ENCODE measurements at regions not wholly inside any gene's neighbourhood (a gene's known extent, or its start where the extent isn't known, plus 50 kb on each side); places are given as distances from the start of the nearest gene placed in this dataset.

- no peak for DNase-seq (ENCODE audit: low read depth)
- TF ChIP-seq CTCF (conservative IDR thresholded peaks at IDR 0.05; ENCODE audit: low read depth, low read length) = no peak
Observed at GRCh38 chr1:168480997-168481396, 62.8 kb downstream of the XCL2 start.

GRCh38 chr1:168477792-168478191 is 66.0 kb downstream of the XCL2 start:
- H3K4me3 ChIP-seq (ENCODE audit: low read depth, low read length) = no peak overlapping the region
- DNase-seq (ENCODE audit: low read depth) = no peak
- no peak for TF ChIP-seq CTCF (conservative IDR thresholded peaks at IDR 0.05; ENCODE audit: low read depth, low read length)

More at GRCh38 chr1:168480997-168481396, 62.8 kb downstream of the XCL2 start:
- H3K4me3 ChIP-seq (ENCODE audit: low read depth, low read length) = no peak overlapping the region

GRCh38 chr1:168476588-168477385 is 67.0 kb downstream of the XCL2 start:
- DNase-seq (ENCODE audit: low read depth) = no peak
- TF ChIP-seq CTCF (conservative IDR thresholded peaks at IDR 0.05; ENCODE audit: low read depth, low read length) = no peak
- no peak overlapping the region for H3K4me3 ChIP-seq (ENCODE audit: low read depth, low read length)

- no peak for TF ChIP-seq CTCF (conservative IDR thresholded peaks at IDR 0.05; ENCODE audit: low read depth, low read length)
- no peak overlapping the region for H3K4me3 ChIP-seq (ENCODE audit: low read depth, low read length)
- DNase-seq (ENCODE audit: low read depth) = no peak
Observed at GRCh38 chr1:168474322-168474721, 69.5 kb downstream of the XCL2 start.

- no peak overlapping the region for H3K4me3 ChIP-seq (ENCODE audit: low read depth, low read length)
- no peak for DNase-seq (ENCODE audit: low read depth)
- TF ChIP-seq CTCF (conservative IDR thresholded peaks at IDR 0.05; ENCODE audit: low read depth, low read length) = no peak
Observed at GRCh38 chr1:168473126-168473525, 70.7 kb downstream of the XCL2 start.

GRCh38 chr1:168472223-168472622 is 71.6 kb downstream of the XCL2 start:
- no peak for TF ChIP-seq CTCF (conservative IDR thresholded peaks at IDR 0.05; ENCODE audit: low read depth, low read length)
- H3K4me3 ChIP-seq (ENCODE audit: low read depth, low read length) = no peak overlapping the region
- DNase-seq (ENCODE audit: low read depth) = no peak

- TF ChIP-seq CTCF (conservative IDR thresholded peaks at IDR 0.05; ENCODE audit: low read depth, low read length) = no peak
- H3K4me3 ChIP-seq (ENCODE audit: low read depth, low read length) = no peak overlapping the region
- DNase-seq (ENCODE audit: low read depth) = peak; percentile 68
Observed at GRCh38 chr1:168470901-168471431, 72.8 kb downstream of the XCL2 start.

All from choroid plexus epithelial cell (primary cell).